GM12878 (cell line): ENCODE measurements at regions not wholly inside any gene's neighbourhood (a gene's known extent, or its start where the extent isn't known, plus 50 kb on each side); places are given as distances from the start of the nearest gene placed in this dataset.

Experiments used
- ATAC-seq: fragments of 200-7000 bp; cut with Tn5 transposase; 3 replicates; pipeline ENCODE4 v1.9.1; 2020; ENCODE audit warnings: mild to moderate bottlenecking, moderate library complexity
- BruUV-seq: library from RNA; stranded (reverse); fragments of 400-500 nt; replicated peaks from 2 replicates; lab custom pipeline; 2021; lab: Mats Ljungman, UMichigan
- CTCF ChIA-PET: fragments of 300-600 bp; sonication (Branson Sonifier 250); formaldehyde crosslinking; extraction: SDS; loops from one replicate; lab custom pipeline; 2021; ENCODE audit warnings: inconsistent platforms; lab: Yijun Ruan, JAX
- POLR2A ChIA-PET: fragments of 350-600 bp; formaldehyde crosslinking; extraction: SDS; loops from one replicate; lab custom pipeline; 2021; ENCODE audit warnings: inconsistent platforms; lab: Charles Lee
- RAD21 ChIA-PET: fragments of 300-600 bp; sonication (Branson Sonifier 250); formaldehyde crosslinking; loops from one replicate; lab custom pipeline; 2023; ENCODE audit warnings: antibody characterized with exemption; ENCODE audit not compliant: unreplicated experiment; lab: Charles Lee
- SMC1A ChIA-PET: fragments of 300-600 bp; sonication (Branson Sonifier 250); formaldehyde crosslinking; loops from one replicate; lab custom pipeline; 2023; ENCODE audit not compliant: unreplicated experiment, uncharacterized antibody; lab: Charles Lee
- DNase-seq: peaks from one replicate; pipeline ENCODE4 v3.0.0-alpha.2; 2011; ENCODE audit warnings: low read depth, low spot score
- FAIRE-seq: peaks from 3 replicates; lab custom pipeline; 2011; peaks lifted over from hg19 to GRCh38; lab: Jason Lieb, UNC
- H2AFZ ChIP-seq: 2 replicates; pipeline ENCODE4 v1.6.0; 2011; ENCODE audit warnings: low read depth, low read length, control low read depth; ENCODE audit not compliant: control insufficient read depth
- H3K27ac ChIP-seq: 2 replicates; pipeline ENCODE4 v1.5.1; 2011; ENCODE audit warnings: control low read depth; ENCODE audit not compliant: control insufficient read depth, insufficient read depth
- H3K27me3 ChIP-seq, 2 experiments: replicated peaks in 1 of 2; 2 replicates each; pipeline versions ENCODE4 v1.6.0 to v1.6.1; 2011; ENCODE audit warnings: low read length in 1 of 2; ENCODE audit not compliant: control insufficient read depth in 2 of 2, insufficient read depth in 2 of 2
- H3K36me3 ChIP-seq, 2 experiments: 2 replicates each; pipeline ENCODE4 v1.5.1; 2011; ENCODE audit warnings: low read length in 1 of 2; ENCODE audit not compliant: control insufficient read depth in 2 of 2, insufficient read depth in 2 of 2
- H3K4me1 ChIP-seq: 2 replicates; pipeline ENCODE4 v1.6.1; 2011; ENCODE audit warnings: mild to moderate bottlenecking, low read length, moderate library complexity, mixed read lengths; ENCODE audit not compliant: control insufficient read depth, insufficient read depth
- H3K4me2 ChIP-seq: 2 replicates; pipeline ENCODE4 v1.6.0; 2011; ENCODE audit warnings: control low read depth; ENCODE audit not compliant: control insufficient read depth, insufficient read depth
- H3K4me3 ChIP-seq: fragments of 200-600 bp; sonication (generic); 2 replicates; pipeline ENCODE4 v1.5.1; 2016
- H3K79me2 ChIP-seq: 2 replicates; pipeline ENCODE4 v1.6.0; 2011; ENCODE audit warnings: low read length; ENCODE audit not compliant: control insufficient read depth, insufficient read depth
- H3K9ac ChIP-seq: 2 replicates; pipeline ENCODE4 v1.8.0; 2011; ENCODE audit warnings: low read length, control low read depth, mixed read lengths; ENCODE audit not compliant: control insufficient read depth, insufficient read depth
- H3K9me3 ChIP-seq: replicated peaks from 3 replicates; pipeline ENCODE4 v1.5.1; 2011; ENCODE audit warnings: mild to moderate bottlenecking, low read length; ENCODE audit not compliant: control insufficient read depth, insufficient read depth
- H4K20me1 ChIP-seq: 2 replicates; pipeline ENCODE4 v1.6.0; 2011; ENCODE audit not compliant: control insufficient read depth, insufficient read depth
- LARP7 ChIP-seq: fragments of 450-650 bp; IDR thresholded peaks from 2 replicates; pipeline ENCODE4 v1.6.1; 2017; ENCODE audit warnings: mild to moderate bottlenecking
- POLR2AphosphoS2 ChIP-seq: IDR thresholded peaks from 2 replicates; pipeline ENCODE4 v1.6.1; 2011; ENCODE audit warnings: low read depth, mild to moderate bottlenecking, low read length, improper control_type of control experiment, moderate library complexity
- SREBF1 ChIP-seq: IDR thresholded peaks from 2 replicates; pipeline ENCODE4 v1.6.1; 2012; ENCODE audit warnings: mild to moderate bottlenecking, low read length
- STAT3 ChIP-seq: IDR thresholded peaks from 2 replicates; pipeline ENCODE4 v1.6.1; 2011; ENCODE audit warnings: low read depth, low read length, improper control_type of control experiment
- TCF12 ChIP-seq: IDR thresholded peaks from 2 replicates; pipeline ENCODE4 v1.6.1; 2011; ENCODE audit warnings: low read depth, mild to moderate bottlenecking, low read length
- ZBTB4 ChIP-seq: fragments of 450-650 bp; formaldehyde crosslinking; IDR thresholded peaks from 2 replicates; pipeline ENCODE4 v1.4.0; 2022; ENCODE audit warnings: mild to moderate bottlenecking, moderate library complexity
- WGBS: methylation state at CpG from one replicate; pipeline ENCODE4 v1.1.6; 2016; ENCODE audit warnings: low lambda C conversion rate; ENCODE audit not compliant: insufficient replicate concordance, insufficient coverage; ENCODE audit errors: missing lambda C conversion rate; 5-methylcytosine and 5-hydroxymethylcytosine counted together
- in situ Hi-C: fragments of 300-500 bp; cut with MboI; formaldehyde crosslinking; loops from 9 replicates; pipeline ENCODE4 v1.14.3; 2018; ENCODE audit warnings: mixed read lengths
- intact Hi-C: fragments of 100-400 bp; cut with micrococcal nuclease; formaldehyde crosslinking; loops from one replicate; pipeline ENCODE4 v1.14.2; 2022; ENCODE audit not compliant: unreplicated experiment
- TF ChIP-seq, protein P1 (sequence below): fragments of 450-650 bp; conservative IDR thresholded peaks from 2 replicates; pipeline ENCODE4 v1.6.1; 2017; ENCODE audit warnings: mild to moderate bottlenecking, moderate library complexity
- TF ChIP-seq, protein P2 (sequence below): fragments of 450-650 bp; IDR thresholded peaks from 2 replicates; pipeline ENCODE4 v1.6.1; 2017; ENCODE audit warnings: mild to moderate bottlenecking, moderate library complexity

GRCh38 chr5:71973563-71973962, 133.7 kb upstream of the MAP1B start (continued):
- TF ChIP-seq, protein P1, sequence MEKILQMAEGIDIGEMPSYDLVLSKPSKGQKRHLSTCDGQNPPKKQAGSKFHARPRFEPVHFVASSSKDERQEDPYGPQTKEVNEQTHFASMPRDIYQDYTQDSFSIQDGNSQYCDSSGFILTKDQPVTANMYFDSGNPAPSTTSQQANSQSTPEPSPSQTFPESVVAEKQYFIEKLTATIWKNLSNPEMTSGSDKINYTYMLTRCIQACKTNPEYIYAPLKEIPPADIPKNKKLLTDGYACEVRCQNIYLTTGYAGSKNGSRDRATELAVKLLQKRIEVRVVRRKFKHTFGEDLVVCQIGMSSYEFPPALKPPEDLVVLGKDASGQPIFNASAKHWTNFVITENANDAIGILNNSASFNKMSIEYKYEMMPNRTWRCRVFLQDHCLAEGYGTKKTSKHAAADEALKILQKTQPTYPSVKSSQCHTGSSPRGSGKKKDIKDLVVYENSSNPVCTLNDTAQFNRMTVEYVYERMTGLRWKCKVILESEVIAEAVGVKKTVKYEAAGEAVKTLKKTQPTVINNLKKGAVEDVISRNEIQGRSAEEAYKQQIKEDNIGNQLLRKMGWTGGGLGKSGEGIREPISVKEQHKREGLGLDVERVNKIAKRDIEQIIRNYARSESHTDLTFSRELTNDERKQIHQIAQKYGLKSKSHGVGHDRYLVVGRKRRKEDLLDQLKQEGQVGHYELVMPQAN: no peak
- TF ChIP-seq TCF12: no peak
- TF ChIP-seq, protein P2, sequence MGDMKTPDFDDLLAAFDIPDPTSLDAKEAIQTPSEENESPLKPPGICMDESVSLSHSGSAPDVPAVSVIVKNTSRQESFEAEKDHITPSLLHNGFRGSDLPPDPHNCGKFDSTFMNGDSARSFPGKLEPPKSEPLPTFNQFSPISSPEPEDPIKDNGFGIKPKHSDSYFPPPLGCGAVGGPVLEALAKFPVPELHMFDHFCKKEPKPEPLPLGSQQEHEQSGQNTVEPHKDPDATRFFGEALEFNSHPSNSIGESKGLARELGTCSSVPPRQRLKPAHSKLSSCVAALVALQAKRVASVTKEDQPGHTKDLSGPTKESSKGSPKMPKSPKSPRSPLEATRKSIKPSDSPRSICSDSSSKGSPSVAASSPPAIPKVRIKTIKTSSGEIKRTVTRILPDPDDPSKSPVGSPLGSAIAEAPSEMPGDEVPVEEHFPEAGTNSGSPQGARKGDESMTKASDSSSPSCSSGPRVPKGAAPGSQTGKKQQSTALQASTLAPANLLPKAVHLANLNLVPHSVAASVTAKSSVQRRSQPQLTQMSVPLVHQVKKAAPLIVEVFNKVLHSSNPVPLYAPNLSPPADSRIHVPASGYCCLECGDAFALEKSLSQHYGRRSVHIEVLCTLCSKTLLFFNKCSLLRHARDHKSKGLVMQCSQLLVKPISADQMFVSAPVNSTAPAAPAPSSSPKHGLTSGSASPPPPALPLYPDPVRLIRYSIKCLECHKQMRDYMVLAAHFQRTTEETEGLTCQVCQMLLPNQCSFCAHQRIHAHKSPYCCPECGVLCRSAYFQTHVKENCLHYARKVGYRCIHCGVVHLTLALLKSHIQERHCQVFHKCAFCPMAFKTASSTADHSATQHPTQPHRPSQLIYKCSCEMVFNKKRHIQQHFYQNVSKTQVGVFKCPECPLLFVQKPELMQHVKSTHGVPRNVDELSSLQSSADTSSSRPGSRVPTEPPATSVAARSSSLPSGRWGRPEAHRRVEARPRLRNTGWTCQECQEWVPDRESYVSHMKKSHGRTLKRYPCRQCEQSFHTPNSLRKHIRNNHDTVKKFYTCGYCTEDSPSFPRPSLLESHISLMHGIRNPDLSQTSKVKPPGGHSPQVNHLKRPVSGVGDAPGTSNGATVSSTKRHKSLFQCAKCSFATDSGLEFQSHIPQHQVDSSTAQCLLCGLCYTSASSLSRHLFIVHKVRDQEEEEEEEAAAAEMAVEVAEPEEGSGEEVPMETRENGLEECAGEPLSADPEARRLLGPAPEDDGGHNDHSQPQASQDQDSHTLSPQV: no peak
- TF ChIP-seq, all 136 proteins: peak for 0

GRCh38 chr5:71974165-71974564, 133.1 kb upstream of the MAP1B start:
- no peak overlapping the region for H3K4me3 ChIP-seq
- WGBS: 0% methylated on average over 1 of the region's 1 CpG
- no TSS peak for BruUV-seq
- H3K9me3 ChIP-seq: no peaks in the 10 kb centered on the region
- no peaks in the 10 kb centered on the region for H3K79me2 ChIP-seq
- FAIRE-seq (no peak), ATAC-seq (no peak), DNase-seq (no peak)
- TF ChIP-seq POLR2AphosphoS2: no peak
- TF ChIP-seq LARP7: no peak
- TF ChIP-seq SREBF1: no peak
- no peak for TF ChIP-seq STAT3
- no peak for TF ChIP-seq ZBTB4
- SMC1A ChIA-PET: no interaction called here
- H3K27ac ChIP-seq: no peak overlapping the region
- H3K27me3 ChIP-seq: peaks cover 0 to 3% of the 10 kb centered on the region in 2 experiments; a peak in 1 of 4 replicates
- H3K9ac ChIP-seq: no peak overlapping the region
- intact Hi-C loops (no loop called here), in situ Hi-C loops (no loop called here)
- no peaks in the 10 kb centered on the region for H4K20me1 ChIP-seq
- CTCF ChIA-PET: interaction anchor here (0.7 kb wide), 2 partner anchors 18 to 34 kb away, joined by 3 read pairs; no protein-coding TSS in a partner anchor
- H3K4me1 ChIP-seq: no peaks in the 10 kb centered on the region
- no peak overlapping the region for H3K4me2 ChIP-seq
- RAD21 ChIA-PET: no interaction called here
- POLR2A ChIA-PET: no interaction called here
- H2AFZ ChIP-seq: no peak overlapping the region
- no peaks in the 10 kb centered on the region for H3K36me3 ChIP-seq
